Duodenal mucosa (tissue), 2 donors: ENCODE measurements at regions not wholly inside any gene's neighbourhood (a gene's known extent, or its start where the extent isn't known, plus 50 kb on each side); places are given as distances from the start of the nearest gene placed in this dataset.

Experiments used
- H3K27ac ChIP-seq: one replicate; pipeline ENCODE4 v1.7.0; 2013; ENCODE audit warnings: low read depth, low read length
- H3K27me3 ChIP-seq, 2 donors: one replicate each; pipeline ENCODE4 v1.7.0; 2013; ENCODE audit warnings: low read length in 2 of 2, control low read depth in 1 of 2; ENCODE audit not compliant: insufficient read depth in 2 of 2, control insufficient read depth in 1 of 2
- H3K36me3 ChIP-seq, 2 donors: one replicate each; pipeline ENCODE4 v1.7.0; 2013; ENCODE audit warnings: low read length in 2 of 2, control low read depth in 1 of 2; ENCODE audit not compliant: insufficient read depth in 2 of 2, control insufficient read depth in 1 of 2
- H3K4me1 ChIP-seq, 2 donors: one replicate each; pipeline ENCODE4 v1.7.0; 2013; ENCODE audit warnings: low read length in 2 of 2, control low read depth in 1 of 2; ENCODE audit not compliant: insufficient read depth in 2 of 2, control insufficient read depth in 1 of 2
- H3K4me3 ChIP-seq, 2 donors: one replicate each; pipeline ENCODE4 v1.7.0; 2013; ENCODE audit warnings: low read length in 2 of 2, low read depth in 1 of 2
- H3K9ac ChIP-seq, 2 donors: one replicate each; pipeline ENCODE4 v1.7.0; 2013; ENCODE audit warnings: low read length in 2 of 2, low read depth in 1 of 2
- H3K9me3 ChIP-seq, 2 donors: one replicate each; pipeline ENCODE4 v1.7.0; 2013; ENCODE audit warnings: low read length in 2 of 2, control low read depth in 1 of 2; ENCODE audit not compliant: control insufficient read depth in 1 of 2

- no peaks in the 10 kb centered on the region for H3K9me3 ChIP-seq
Measured at GRCh38 chr21:18614303-18614702, 210.7 kb upstream of the TMPRSS15 start.

GRCh38 chr21:18617291-18617690 lies 213.7 kb upstream of the TMPRSS15 start:
- Histone ChIP-seq H3K9ac (no peak overlapping the region), H3K9me3 (no peaks in the 10 kb centered on the region), H3K4me3 (no peak overlapping the region), H3K4me1 (no peaks in the 10 kb centered on the region), H3K36me3 (no peaks in the 10 kb centered on the region), H3K27ac (no peak overlapping the region), H3K27me3 (no peaks in the 10 kb centered on the region)

More at GRCh38 chr21:18614303-18614702, 210.7 kb upstream of the TMPRSS15 start:
- H3K27ac ChIP-seq, result no peak overlapping the region
- no peaks in the 10 kb centered on the region for H3K4me1 ChIP-seq
- H3K36me3 ChIP-seq, result no peaks in the 10 kb centered on the region
- no peaks in the 10 kb centered on the region for H3K27me3 ChIP-seq
- H3K4me3 ChIP-seq, result no peak overlapping the region
- no peak overlapping the region for H3K9ac ChIP-seq

GRCh38 chr21:18620436-18620835 lies 216.9 kb upstream of the TMPRSS15 start:
- no peaks in the 10 kb centered on the region for H3K4me1 ChIP-seq
- H3K4me3 ChIP-seq, result no peak overlapping the region
- no peak overlapping the region for H3K27ac ChIP-seq

GRCh38 chr21:18622383-18622782 lies 218.8 kb upstream of the TMPRSS15 start:
- Histone ChIP-seq H3K4me1 (no peaks in the 10 kb centered on the region), H3K4me3 (no peak overlapping the region), H3K27ac (no peak overlapping the region), H3K9me3 (no peaks in the 10 kb centered on the region), H3K36me3 (no peaks in the 10 kb centered on the region), H3K27me3 (no peaks in the 10 kb centered on the region), H3K9ac (no peak overlapping the region)

More at GRCh38 chr21:18620436-18620835, 216.9 kb upstream of the TMPRSS15 start:
- no peak overlapping the region for H3K9ac ChIP-seq
- H3K9me3 ChIP-seq, result no peaks in the 10 kb centered on the region
- no peaks in the 10 kb centered on the region for H3K27me3 ChIP-seq
- no peaks in the 10 kb centered on the region for H3K36me3 ChIP-seq

GRCh38 chr21:18630446-18630845 lies 226.9 kb upstream of the TMPRSS15 start:
- H3K4me1 ChIP-seq, result no peaks in the 10 kb centered on the region
- no peak overlapping the region for H3K27ac ChIP-seq
- H3K9ac ChIP-seq, result no peak overlapping the region
- H3K27me3 ChIP-seq, result no peaks in the 10 kb centered on the region
- no peaks in the 10 kb centered on the region for H3K36me3 ChIP-seq
- H3K4me3 ChIP-seq, result no peak overlapping the region
- H3K9me3 ChIP-seq, result peaks cover 0 to 5% of the 10 kb centered on the region in 2 donors

- H3K27me3 ChIP-seq, result no peaks in the 10 kb centered on the region
- no peak overlapping the region for H3K9ac ChIP-seq
- H3K27ac ChIP-seq, result no peak overlapping the region
- H3K9me3 ChIP-seq, result no peaks in the 10 kb centered on the region
- no peaks in the 10 kb centered on the region for H3K36me3 ChIP-seq
- no peak overlapping the region for H3K4me3 ChIP-seq
- no peaks in the 10 kb centered on the region for H3K4me1 ChIP-seq
Measured at GRCh38 chr21:18636897-18637296, 233.3 kb upstream of the TMPRSS15 start.

GRCh38 chr21:18646116-18646515 lies 242.5 kb upstream of the TMPRSS15 start:
- Histone ChIP-seq H3K4me1 (peaks cover 0 to 16% of the 10 kb centered on the region in 2 donors), H3K27ac (no peak overlapping the region), H3K36me3 (no peaks in the 10 kb centered on the region), H3K9ac (no peak overlapping the region), H3K9me3 (no peaks in the 10 kb centered on the region), H3K4me3 (no peak overlapping the region), H3K27me3 (no peaks in the 10 kb centered on the region)

- Histone ChIP-seq H3K27ac (no peak overlapping the region), H3K27me3 (no peaks in the 10 kb centered on the region), H3K4me1 (no peaks in the 10 kb centered on the region), H3K9me3 (no peaks in the 10 kb centered on the region), H3K9ac (no peak overlapping the region), H3K4me3 (no peak overlapping the region), H3K36me3 (no peaks in the 10 kb centered on the region)
Measured at GRCh38 chr21:18655931-18656330, 252.3 kb upstream of the TMPRSS15 start.

GRCh38 chr21:18661842-18662241 lies 258.3 kb upstream of the TMPRSS15 start:
- no peaks in the 10 kb centered on the region for H3K36me3 ChIP-seq
- H3K27ac ChIP-seq, result no peak overlapping the region
- no peak overlapping the region for H3K4me3 ChIP-seq
- no peaks in the 10 kb centered on the region for H3K27me3 ChIP-seq
- no peak overlapping the region for H3K9ac ChIP-seq
- H3K9me3 ChIP-seq, result no peaks in the 10 kb centered on the region
- no peaks in the 10 kb centered on the region for H3K4me1 ChIP-seq

GRCh38 chr21:18663663-18664062 lies 260.1 kb upstream of the TMPRSS15 start:
- Histone ChIP-seq H3K4me1 (no peaks in the 10 kb centered on the region), H3K27ac (no peak overlapping the region), H3K9ac (no peak overlapping the region), H3K9me3 (no peaks in the 10 kb centered on the region), H3K36me3 (no peaks in the 10 kb centered on the region), H3K4me3 (no peak overlapping the region), H3K27me3 (no peaks in the 10 kb centered on the region)

- Histone ChIP-seq H3K4me1 (no peaks in the 10 kb centered on the region), H3K27me3 (no peaks in the 10 kb centered on the region), H3K9ac (no peak overlapping the region), H3K27ac (no peak overlapping the region), H3K4me3 (no peak overlapping the region), H3K9me3 (peaks cover 0 to 5% of the 10 kb centered on the region in 2 donors), H3K36me3 (no peaks in the 10 kb centered on the region)
Measured at GRCh38 chr21:18666725-18667124, 263.1 kb upstream of the TMPRSS15 start.
